H1 (cell line): ENCODE measurements at regions not wholly inside any gene's neighbourhood (a gene's known extent, or its start where the extent isn't known, plus 50 kb on each side); places are given as distances from the start of the nearest gene placed in this dataset.

Experiments
- BCL11A ChIP-seq, 2 experiments: IDR thresholded peaks; one replicate each; pipeline ENCODE4 v1.6.1; 2011; ENCODE audit warnings: low read depth in 2 of 2, low read length in 2 of 2, mild to moderate bottlenecking in 2 of 2
- CREB1 ChIP-seq: IDR thresholded peaks from 2 replicates; pipeline ENCODE4 v1.6.1; 2012; ENCODE audit warnings: inconsistent platforms
- EP300 ChIP-seq, 2 experiments: IDR thresholded peaks; 1 replicate in 1 of 2; 2 replicates in 1 of 2; pipeline ENCODE4 v1.6.1; 2011 to 2012; ENCODE audit warnings: low read depth in 2 of 2, low read length in 2 of 2, mild to moderate bottlenecking in 2 of 2, borderline replicate concordance in 1 of 2, inconsistent platforms in 1 of 2, moderate library complexity in 1 of 2
- KDM4A ChIP-seq: IDR thresholded peaks from one replicate; pipeline ENCODE4 v1.7.1; 2012; ENCODE audit warnings: low read depth, mild to moderate bottlenecking, moderate library complexity, low read length, inconsistent platforms; ENCODE audit not compliant: severe bottlenecking
- PHF8 ChIP-seq: fragments of 200-600 bp; sonication (generic); conservative IDR thresholded peaks from 2 replicates; pipeline ENCODE4 v1.7.1; 2012; ENCODE audit warnings: low read depth, mild to moderate bottlenecking, inconsistent platforms, low read length, moderate library complexity
- RXRA ChIP-seq: IDR thresholded peaks from 2 replicates; pipeline ENCODE4 v1.6.1; 2011; ENCODE audit warnings: low read depth, mild to moderate bottlenecking, low read length, moderate library complexity; ENCODE audit not compliant: insufficient read depth
- SUZ12 ChIP-seq: fragments of 200-600 bp; sonication (generic); IDR thresholded peaks from 2 replicates; pipeline ENCODE4 v1.6.1; 2012; ENCODE audit warnings: mild to moderate bottlenecking, inconsistent platforms, low read length, moderate library complexity, mixed read lengths
- TF ChIP-seq, protein P1 (sequence below): fragments of 300-600 bp; sonication (generic); IDR thresholded peaks from 2 replicates; pipeline ENCODE4 v1.7.1; 2012; ENCODE audit warnings: low read length, moderate library complexity, mild to moderate bottlenecking, inconsistent platforms; ENCODE audit not compliant: insufficient replicate concordance
- TF ChIP-seq, protein P2 (sequence below), 3 experiments: IDR thresholded peaks; 1 replicate in 2 of 3; 2 replicates in 1 of 3; pipeline versions ENCODE4 v1.5.1 to v1.6.1; 2011; ENCODE audit warnings: low read length in 3 of 3, mild to moderate bottlenecking in 3 of 3, inconsistent platforms in 2 of 3, low read depth in 1 of 3, moderate library complexity in 1 of 3; ENCODE audit not compliant: insufficient read depth in 1 of 3; ENCODE audit errors: control extremely low read depth in 1 of 3

DNA sequence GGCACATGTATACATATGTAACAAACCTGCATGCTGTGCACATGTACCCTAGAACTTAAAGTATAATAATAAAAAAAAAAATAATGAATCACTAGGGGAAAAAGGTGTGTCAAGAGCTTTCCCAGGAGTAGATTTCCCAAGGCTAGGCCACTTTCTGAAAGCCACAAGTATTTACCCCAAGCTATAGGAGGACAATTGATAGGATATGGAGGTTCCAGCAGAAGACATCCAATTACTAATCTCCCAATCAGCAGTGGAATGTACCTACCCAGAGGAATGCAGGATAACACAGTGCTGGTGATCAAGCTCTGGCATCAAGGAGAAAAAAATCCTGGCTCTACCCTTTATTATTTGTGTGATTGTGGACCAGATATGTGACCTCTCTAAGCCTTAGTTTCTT lies 562.7 kb downstream of the RFPL4B start (continued):
- TF ChIP-seq, protein P1, sequence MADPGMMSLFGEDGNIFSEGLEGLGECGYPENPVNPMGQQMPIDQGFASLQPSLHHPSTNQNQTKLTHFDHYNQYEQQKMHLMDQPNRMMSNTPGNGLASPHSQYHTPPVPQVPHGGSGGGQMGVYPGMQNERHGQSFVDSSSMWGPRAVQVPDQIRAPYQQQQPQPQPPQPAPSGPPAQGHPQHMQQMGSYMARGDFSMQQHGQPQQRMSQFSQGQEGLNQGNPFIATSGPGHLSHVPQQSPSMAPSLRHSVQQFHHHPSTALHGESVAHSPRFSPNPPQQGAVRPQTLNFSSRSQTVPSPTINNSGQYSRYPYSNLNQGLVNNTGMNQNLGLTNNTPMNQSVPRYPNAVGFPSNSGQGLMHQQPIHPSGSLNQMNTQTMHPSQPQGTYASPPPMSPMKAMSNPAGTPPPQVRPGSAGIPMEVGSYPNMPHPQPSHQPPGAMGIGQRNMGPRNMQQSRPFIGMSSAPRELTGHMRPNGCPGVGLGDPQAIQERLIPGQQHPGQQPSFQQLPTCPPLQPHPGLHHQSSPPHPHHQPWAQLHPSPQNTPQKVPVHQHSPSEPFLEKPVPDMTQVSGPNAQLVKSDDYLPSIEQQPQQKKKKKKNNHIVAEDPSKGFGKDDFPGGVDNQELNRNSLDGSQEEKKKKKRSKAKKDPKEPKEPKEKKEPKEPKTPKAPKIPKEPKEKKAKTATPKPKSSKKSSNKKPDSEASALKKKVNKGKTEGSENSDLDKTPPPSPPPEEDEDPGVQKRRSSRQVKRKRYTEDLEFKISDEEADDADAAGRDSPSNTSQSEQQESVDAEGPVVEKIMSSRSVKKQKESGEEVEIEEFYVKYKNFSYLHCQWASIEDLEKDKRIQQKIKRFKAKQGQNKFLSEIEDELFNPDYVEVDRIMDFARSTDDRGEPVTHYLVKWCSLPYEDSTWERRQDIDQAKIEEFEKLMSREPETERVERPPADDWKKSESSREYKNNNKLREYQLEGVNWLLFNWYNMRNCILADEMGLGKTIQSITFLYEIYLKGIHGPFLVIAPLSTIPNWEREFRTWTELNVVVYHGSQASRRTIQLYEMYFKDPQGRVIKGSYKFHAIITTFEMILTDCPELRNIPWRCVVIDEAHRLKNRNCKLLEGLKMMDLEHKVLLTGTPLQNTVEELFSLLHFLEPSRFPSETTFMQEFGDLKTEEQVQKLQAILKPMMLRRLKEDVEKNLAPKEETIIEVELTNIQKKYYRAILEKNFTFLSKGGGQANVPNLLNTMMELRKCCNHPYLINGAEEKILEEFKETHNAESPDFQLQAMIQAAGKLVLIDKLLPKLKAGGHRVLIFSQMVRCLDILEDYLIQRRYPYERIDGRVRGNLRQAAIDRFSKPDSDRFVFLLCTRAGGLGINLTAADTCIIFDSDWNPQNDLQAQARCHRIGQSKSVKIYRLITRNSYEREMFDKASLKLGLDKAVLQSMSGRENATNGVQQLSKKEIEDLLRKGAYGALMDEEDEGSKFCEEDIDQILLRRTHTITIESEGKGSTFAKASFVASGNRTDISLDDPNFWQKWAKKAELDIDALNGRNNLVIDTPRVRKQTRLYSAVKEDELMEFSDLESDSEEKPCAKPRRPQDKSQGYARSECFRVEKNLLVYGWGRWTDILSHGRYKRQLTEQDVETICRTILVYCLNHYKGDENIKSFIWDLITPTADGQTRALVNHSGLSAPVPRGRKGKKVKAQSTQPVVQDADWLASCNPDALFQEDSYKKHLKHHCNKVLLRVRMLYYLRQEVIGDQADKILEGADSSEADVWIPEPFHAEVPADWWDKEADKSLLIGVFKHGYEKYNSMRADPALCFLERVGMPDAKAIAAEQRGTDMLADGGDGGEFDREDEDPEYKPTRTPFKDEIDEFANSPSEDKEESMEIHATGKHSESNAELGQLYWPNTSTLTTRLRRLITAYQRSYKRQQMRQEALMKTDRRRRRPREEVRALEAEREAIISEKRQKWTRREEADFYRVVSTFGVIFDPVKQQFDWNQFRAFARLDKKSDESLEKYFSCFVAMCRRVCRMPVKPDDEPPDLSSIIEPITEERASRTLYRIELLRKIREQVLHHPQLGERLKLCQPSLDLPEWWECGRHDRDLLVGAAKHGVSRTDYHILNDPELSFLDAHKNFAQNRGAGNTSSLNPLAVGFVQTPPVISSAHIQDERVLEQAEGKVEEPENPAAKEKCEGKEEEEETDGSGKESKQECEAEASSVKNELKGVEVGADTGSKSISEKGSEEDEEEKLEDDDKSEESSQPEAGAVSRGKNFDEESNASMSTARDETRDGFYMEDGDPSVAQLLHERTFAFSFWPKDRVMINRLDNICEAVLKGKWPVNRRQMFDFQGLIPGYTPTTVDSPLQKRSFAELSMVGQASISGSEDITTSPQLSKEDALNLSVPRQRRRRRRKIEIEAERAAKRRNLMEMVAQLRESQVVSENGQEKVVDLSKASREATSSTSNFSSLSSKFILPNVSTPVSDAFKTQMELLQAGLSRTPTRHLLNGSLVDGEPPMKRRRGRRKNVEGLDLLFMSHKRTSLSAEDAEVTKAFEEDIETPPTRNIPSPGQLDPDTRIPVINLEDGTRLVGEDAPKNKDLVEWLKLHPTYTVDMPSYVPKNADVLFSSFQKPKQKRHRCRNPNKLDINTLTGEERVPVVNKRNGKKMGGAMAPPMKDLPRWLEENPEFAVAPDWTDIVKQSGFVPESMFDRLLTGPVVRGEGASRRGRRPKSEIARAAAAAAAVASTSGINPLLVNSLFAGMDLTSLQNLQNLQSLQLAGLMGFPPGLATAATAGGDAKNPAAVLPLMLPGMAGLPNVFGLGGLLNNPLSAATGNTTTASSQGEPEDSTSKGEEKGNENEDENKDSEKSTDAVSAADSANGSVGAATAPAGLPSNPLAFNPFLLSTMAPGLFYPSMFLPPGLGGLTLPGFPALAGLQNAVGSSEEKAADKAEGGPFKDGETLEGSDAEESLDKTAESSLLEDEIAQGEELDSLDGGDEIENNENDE: no peak
- TF ChIP-seq, protein P2, sequence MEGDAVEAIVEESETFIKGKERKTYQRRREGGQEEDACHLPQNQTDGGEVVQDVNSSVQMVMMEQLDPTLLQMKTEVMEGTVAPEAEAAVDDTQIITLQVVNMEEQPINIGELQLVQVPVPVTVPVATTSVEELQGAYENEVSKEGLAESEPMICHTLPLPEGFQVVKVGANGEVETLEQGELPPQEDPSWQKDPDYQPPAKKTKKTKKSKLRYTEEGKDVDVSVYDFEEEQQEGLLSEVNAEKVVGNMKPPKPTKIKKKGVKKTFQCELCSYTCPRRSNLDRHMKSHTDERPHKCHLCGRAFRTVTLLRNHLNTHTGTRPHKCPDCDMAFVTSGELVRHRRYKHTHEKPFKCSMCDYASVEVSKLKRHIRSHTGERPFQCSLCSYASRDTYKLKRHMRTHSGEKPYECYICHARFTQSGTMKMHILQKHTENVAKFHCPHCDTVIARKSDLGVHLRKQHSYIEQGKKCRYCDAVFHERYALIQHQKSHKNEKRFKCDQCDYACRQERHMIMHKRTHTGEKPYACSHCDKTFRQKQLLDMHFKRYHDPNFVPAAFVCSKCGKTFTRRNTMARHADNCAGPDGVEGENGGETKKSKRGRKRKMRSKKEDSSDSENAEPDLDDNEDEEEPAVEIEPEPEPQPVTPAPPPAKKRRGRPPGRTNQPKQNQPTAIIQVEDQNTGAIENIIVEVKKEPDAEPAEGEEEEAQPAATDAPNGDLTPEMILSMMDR (IDR thresholded peaks at IDR 0.05; ENCODE audit: control extremely low read depth in 1 of 3, insufficient read depth in 1 of 3, low read depth in 1 of 3, low read length in 3 of 3): no peak
- TF ChIP-seq SUZ12: no peak
- no peak for TF ChIP-seq PHF8
- no peak for TF ChIP-seq BCL11A (IDR thresholded peaks at IDR 0.05; ENCODE audit: low read depth in 2 of 2, low read length in 2 of 2)
- TF ChIP-seq KDM4A: no peak
- no peak for TF ChIP-seq EP300 (IDR thresholded peaks at IDR 0.05; ENCODE audit: borderline replicate concordance in 1 of 2, low read depth in 2 of 2, low read length in 2 of 2)
- no peak for TF ChIP-seq CREB1
- TF ChIP-seq RXRA: no peak
